T-helper 1 cell treated with Interleukin-12 subunit alpha and Interleukin-12 subunit beta and Interleukin-4 antibody, amounts not matched to agents 30 ng/mL and 1 ng/mL, for 36 hours (primary cell): ENCODE measurements at regions not wholly inside any gene's neighbourhood (a gene's known extent, or its start where the extent isn't known, plus 50 kb on each side); places are given as distances from the start of the nearest gene placed in this dataset.
"Not testable (repeated sequence)": the region's sequence is repeated elsewhere in the genome, so short reads cannot be mapped to it uniquely, and the experiment has no call there.

Experiments
- intact Hi-C: fragments of 100-400 bp; cut with micrococcal nuclease; formaldehyde crosslinking; loops from one replicate; pipeline ENCODE4 v1.15.1; 2024

DNA sequence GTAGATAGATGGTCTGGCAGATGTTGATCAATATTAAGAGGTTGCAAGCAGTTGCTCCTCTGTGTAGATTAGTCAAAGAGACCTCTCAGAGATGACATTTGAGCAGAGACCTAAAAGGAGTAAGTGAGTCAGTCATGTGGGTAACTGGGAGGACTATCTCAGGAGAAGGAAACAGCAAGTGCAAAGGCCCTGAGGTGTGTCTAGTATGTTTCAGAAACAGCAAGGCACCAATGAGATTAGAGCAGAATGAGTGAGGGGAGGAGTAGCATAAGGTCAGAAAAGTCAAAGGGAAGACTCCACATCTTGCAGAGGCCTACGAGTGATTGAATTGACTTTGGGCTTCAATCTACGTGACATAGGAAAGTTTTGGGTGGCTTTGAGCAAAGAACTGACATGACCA, 89.8 kb upstream of the COL1A2 start:
- intact Hi-C loops, result no loop called here

DNA sequence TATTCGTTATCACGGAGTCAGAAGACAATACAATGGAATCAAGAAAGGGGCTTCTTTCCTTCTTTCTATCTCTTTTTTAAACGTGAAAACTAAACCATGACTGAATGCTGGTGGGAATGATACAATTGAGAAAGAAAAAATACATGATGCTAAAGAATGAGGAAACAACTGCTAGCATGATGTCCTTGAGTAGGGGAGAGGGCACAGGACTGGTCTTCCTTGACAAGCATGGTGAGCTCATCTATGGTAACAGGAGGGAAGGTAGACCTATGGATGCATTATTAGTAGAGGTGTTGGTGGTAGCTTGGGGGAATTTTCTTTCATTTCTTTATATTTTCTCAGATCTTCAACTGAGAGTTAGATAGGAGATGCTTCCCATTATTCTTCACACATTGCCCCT, 88.9 kb upstream of the COL1A2 start:
- intact Hi-C loops, result no loop called here

DNA sequence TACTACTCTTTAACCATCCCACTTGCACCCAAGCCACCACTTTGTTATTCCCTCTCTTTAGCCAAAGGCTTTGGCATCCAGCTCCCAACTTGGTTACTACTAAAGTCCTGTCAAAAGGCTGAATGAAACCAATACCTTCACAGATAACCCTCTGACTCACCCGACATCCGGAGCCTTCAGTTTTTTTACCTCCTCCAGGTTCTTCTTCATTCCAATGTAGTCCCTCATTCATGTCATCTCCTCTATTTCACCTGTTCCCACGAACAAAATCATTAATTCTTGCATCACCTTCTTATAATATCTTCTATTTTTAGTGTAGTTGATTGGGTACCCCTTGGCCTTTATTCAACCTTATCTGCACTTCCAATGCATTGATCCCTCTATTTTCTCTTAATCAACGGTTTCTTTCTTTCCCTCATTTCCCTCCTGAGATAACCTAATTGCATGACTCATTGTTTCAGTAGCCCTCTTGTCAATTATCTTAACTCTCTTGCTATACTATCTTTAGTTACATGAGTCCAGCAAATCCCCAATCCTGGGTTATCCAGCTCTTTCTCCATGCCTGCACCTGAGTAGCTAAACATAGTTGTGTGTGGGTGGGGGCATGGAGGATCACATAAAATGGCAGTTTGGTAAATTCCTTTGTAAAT, 87.2 kb upstream of the COL1A2 start:
- intact Hi-C loops, result no loop called here

DNA sequence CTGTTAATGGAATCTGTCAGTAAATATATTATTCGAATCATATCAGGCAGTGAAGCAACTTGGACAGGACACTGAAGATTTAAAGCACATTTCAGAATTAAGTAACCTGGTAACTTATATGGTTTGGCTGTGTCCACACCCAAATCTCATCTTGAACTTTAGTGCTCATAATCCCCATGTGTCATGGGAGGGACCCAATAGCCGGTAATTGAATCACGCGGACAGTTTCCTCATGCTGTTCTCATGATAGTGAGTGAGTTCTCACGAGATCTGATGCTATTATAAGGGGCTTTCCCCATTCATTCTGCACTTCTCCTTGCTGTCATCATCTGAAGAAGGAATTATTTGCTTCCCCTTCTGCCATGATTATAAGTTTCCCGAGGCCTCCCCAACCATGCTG, 83.2 kb upstream of the COL1A2 start:
- intact Hi-C loops, result no loop called here

DNA sequence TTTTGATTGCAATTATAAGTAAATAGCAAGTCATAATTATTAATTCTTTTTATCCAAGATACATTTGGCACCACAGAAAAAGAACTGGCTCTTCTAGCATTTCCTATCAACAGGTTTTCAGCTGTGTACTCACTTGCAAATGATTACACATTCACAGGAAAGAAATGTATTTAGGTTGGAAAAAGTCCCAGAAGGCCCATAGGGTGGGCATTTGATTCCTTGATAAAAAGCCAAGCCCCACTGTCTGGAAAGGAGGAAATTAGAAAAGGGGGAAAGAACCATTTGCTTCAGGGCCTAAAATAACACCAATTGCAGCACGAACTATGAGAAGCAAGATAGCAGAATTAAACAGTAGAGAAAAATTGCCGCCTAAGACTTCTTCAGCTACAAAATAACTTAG, 80.8 kb upstream of the COL1A2 start:
- intact Hi-C loops, result no loop called here

DNA sequence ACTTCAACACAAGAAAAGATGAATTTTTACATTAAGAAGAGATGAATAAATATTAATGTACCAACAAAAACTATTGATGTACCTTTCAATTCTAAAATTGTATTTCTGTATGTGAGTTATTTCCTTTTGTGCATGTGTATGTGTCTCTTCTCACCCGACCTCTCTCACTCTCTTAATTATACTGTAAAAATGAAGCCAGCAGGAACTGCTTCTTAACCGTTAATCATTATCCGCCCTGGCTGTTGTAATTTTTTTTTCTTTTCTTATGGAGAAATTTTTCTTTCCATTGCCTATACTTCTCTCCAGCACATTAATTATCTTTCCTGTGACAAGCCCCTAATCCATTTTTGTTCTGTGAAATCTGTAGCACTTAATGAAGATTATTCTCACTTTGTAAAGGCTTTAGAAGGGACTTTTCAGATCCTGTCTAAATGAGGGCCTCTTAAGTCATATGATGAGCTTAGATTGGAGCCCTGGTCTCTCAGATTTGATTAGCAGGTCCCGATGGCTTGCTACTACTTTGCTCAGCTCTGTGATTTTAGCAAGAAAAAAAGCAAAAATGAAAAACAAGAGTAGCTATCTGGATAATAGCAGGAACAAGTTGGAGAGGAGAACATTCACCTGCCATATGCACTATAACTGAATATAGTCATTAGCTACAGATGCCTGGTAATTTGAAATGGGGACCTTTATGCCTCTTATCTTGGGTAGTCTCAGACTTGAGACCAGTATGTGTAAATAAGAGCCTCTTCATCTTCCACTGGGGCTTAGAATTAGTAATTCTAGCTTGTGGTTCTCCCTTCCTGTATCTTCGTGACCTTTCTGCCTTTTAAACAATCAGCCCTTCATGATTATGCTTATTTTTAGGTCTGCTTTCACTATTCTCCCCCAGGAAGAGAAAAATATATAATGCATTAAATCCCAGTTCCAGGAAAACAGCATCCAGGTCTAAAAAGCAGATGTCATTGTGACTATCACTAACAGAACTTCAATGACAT, 80.0 kb upstream of the COL1A2 start:
- intact Hi-C loops, result no loop called here

DNA sequence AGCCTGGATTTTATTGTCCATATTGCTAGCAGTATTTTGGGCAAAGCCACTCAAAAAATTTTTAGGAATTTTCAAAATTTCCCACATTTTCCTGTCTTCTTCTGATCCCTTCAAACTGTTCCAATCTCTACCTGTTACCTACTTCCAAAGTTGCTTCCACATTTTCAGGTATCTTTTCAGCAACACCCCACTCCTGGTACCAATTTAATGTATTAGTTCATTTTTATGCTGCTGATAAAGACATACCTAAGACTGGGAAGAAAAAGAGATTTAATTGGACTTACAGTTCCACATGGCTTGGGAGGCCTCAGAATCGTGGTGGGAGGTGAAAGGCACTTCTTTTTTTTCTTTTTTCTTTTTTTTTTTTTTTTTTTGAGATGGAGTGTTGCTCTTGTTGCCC, 73.6 kb upstream of the COL1A2 start:
- intact Hi-C loops, result not testable (repeated sequence)

DNA sequence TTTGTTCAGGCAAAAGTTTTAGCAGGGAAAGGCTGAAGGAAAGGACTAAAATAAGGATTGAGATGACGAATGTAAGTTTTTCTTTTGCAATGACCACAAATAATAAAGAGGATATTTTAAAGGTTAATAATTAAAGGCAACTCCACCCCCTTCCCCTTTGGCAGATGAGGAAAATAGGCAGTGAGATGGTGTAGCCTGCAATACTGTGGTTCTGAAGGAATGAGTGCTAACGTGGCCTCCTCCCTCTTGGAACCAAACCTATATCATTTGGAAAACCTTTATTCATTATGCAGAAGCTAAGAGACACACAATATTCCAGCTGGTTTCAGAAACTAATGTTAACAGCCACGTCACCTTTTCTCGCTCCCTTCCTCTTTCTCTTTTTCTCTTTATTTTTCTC, 70.9 kb upstream of the COL1A2 start:
- intact Hi-C loops, result no loop called here

DNA sequence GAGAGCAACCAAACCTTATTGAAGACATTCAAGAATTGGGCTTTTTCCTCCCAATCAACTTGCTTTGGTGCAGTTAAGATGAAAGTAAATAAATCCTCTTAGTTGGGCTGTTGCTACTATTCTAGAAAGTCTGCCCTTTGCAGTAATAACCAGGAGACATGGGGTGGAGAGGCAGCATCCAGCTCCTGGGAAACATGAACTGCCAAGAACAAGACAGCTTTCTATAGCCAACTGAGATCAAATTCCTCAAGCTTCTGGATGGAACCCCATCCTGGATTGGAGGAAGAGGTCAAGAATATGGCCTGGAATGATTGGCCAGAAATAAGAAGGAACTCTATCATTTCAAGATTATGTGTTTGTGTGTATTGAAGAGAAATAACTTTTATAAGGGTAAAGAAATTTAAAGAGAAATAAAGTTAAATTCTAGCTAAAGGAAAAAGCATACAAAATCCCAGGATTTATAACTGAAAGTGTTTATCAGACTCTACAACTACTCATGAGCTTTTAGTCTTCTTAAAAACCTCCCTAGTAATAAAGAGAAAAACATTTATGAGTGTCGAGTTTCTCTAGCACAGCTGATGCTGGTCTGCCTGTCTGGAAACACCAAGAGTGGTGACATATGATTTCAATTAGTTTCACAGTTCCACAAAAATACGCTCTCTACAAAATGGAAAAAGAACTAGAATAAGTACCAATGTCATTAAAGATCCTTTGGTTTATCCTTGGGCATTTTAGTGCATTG, 70.1 kb upstream of the COL1A2 start:
- intact Hi-C loops, result no loop called here

DNA sequence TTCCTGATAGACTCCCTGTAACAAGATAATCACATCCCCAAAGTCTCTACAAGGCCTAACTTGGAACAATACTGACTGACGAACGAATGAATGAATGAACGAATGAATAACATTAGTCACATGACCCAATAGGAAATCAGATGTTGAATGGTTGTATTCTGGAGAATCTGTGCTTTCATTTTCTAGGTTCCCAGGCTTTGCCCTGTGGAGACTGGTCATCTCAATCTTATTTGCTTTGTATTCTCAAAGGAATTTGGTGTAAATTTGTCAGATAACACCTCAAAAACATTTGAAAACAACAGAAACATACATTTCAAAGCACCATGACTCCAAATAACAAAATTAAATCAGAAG, 69.6 kb upstream of the COL1A2 start:
- intact Hi-C loops, result no loop called here

DNA sequence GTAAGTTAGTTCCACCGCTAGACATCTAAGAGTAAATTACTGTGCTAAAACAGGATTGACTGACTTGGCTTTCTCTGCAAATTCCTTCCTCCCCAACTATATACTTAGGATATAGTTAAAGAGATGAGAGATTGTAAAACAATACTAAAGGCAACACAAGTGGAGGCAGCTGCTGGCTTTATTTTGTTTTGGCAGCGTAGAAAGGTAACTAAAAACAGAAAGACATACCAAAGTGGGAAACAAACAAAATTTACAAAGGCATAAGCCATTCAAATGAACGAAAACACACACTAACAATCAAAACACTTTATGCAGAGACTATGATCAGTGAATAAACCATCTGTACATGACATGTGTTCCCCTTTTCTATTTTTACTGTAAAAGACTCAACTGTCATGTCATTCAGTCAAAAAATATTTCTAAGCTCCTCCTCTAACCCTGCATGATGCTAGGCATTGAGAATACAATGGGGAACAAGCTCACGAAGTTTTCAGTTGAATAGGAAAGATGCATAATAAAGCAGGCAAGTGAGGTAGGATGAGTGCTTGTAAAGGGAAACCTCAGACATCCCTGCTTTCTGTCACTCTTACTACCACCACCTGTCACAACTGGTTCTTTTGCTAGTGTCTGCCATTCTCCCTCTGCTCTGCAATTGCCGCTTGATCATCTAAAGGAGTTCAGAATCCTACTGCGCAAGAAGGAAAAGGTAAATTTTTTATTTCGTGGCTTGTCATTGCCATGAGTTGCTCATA, 64.2 kb upstream of the COL1A2 start:
- intact Hi-C loops, result no loop called here

DNA sequence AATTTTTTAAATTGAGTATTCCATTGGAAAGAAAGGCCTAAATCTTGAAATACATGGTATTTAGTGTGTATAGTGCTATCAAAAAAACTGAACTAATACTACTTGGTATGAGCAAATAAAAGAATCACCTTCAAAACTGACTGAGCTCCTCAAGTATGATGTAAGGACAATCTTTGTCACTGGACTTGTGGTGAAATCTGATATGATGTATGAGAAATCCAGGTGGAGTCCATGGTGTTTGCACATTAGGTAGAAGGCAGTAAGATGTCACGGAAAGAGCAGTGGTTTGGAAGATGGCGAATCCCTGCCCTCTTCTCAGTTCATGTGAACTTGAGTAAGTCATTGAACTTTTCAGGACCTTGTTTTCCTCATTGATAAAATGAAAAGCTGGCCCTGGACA, 62.1 kb upstream of the COL1A2 start:
- intact Hi-C loops, result no loop called here

DNA sequence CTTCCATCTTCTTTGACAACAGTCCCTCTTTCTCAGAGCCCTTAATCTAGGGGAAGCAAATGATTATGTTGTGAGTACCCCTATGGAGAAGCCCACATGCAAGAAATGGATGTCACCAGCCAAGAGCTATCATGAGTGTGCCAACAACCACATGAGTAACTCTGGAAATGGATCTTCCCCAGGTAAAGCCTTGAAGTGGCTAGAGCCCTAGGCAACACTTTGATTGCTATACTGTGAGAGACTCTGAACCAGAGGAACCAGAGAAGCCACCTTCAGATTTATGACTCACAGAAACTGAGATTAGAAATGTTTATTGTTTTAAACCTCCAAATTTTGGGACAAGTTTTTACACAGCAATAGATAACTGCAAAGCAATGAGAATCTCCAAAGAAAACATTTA, 60.9 kb upstream of the COL1A2 start:
- intact Hi-C loops, result no loop called here

DNA sequence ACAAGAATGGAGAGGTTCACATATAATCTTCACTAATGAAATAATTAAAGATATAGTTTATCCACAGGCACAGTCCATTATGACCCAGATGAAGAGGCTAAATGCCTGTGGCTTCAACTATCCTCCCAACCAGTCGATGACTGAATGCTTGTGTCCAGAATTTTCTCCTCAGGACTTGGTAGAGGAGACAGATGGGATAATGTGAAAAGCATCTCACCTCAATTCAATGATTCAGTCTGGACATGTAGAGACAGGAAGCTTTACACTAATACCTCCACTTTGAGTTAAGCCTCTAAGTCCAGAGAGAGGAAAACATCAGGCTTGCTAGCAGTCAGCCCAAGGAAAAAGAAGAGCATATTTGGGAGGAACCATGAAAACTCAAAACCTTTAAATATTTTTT, 59.1 kb upstream of the COL1A2 start:
- intact Hi-C loops, result no loop called here

DNA sequence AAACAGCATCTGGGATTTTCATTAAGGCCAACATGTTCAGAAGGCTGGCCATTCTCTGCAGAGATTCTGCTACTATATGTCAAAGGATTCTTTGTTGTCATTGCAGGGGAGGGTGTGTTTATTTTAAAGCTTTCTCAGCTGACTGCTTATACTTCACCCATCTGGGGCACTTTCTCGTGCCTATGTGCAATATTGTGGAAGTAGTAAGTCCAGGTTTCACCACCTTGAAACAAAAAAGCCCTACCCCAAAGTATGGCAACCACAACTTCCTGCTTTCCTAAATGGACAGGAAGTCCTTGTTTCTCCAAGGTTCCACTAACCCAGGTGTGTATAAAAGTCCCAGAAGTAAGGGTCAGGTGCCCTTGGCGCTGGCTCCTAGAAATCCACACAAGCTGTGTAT, 58.7 kb upstream of the COL1A2 start:
- intact Hi-C loops, result no loop called here

DNA sequence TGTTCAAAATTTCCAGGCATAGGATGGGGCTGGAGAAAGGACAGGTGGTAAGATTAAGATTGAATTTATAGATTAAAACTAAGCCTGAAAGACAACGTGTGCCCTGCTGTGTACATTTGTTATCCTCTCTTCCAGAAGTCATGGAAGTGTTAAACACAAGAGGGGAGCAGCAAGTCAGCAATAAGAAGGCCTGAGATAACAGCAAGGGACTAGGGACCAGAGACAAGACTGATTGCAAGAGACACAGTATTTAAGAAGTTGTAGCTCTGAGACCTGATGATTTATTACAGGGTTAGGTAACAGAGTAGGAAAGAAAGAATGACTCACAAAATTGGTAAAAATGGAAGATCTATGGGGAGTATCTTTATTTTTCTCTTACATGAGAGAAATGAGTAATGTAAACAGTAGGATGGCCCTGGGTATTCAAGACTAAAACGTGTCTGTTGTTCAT, 55.7 kb upstream of the COL1A2 start:
- intact Hi-C loops, result no loop called here

DNA sequence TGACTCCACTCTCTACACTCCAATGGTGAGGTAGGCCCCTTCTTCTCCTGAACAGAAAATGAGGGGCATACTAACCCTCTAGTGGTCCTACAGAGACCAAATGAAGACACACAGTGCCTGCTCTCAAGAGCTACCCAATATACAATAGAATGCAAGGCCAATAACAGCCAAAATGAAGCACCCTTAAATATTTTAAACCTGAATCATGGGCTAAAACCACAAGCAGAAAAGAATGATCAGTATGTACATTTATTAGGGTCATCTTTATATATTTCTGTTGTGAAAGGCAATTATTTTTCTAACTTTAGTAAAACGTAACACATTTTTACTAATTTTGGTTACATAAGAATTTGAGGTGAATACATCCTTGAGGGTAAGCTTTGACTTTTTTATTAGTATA, 49.9 kb upstream of the COL1A2 start:
- intact Hi-C loops, result no loop called here
